D721Med (cell line): ENCODE measurements at regions not wholly inside any gene's neighbourhood (a gene's known extent, or its start where the extent isn't known, plus 50 kb on each side); places are given as distances from the start of the nearest gene placed in this dataset.

ENCODE experiments used
- DNase-seq: peaks from one replicate; pipeline ENCODE4 v3.0.0; 2011; ENCODE audit warnings: low spot score; ENCODE audit not compliant: insufficient read length
- FAIRE-seq: peaks from 2 replicates; lab custom pipeline; 2011; peaks lifted over from hg19 to GRCh38; lab: Jason Lieb, UNC
- CTCF ChIP-seq: IDR thresholded peaks from 2 replicates; pipeline ENCODE4 v1.5.1; 2012; ENCODE audit warnings: mild to moderate bottlenecking, control low read depth; ENCODE audit not compliant: insufficient read depth; ENCODE audit errors: missing control alignments

- FAIRE-seq (no peak), DNase-seq (no peak)
- no peak for TF ChIP-seq CTCF
Measured at GRCh38 chr6:156694679-156695078, 82.5 kb upstream of the ARID1B start.

- no peak for TF ChIP-seq CTCF
- no peak for FAIRE-seq
- no peak for DNase-seq
Measured at GRCh38 chr6:156691018-156691417, 86.2 kb upstream of the ARID1B start.

GRCh38 chr6:156689656-156690055, 87.5 kb upstream of the ARID1B start:
- no peak for FAIRE-seq
- no peak for DNase-seq
- TF ChIP-seq CTCF = no peak

GRCh38 chr6:156688620-156688971, 88.6 kb upstream of the ARID1B start:
- DNase-seq = no peak
- no peak for TF ChIP-seq CTCF
- FAIRE-seq = no peak

GRCh38 chr6:156687789-156688619, 89.2 kb upstream of the ARID1B start:
- no peak for TF ChIP-seq CTCF
- no peak for DNase-seq
- no peak for FAIRE-seq

GRCh38 chr6:156686995-156687788, 90.0 kb upstream of the ARID1B start:
- FAIRE-seq (no peak), DNase-seq (peak; percentile 36)
- TF ChIP-seq CTCF = no peak
